ENCODE measurements at regions not wholly inside any gene's neighbourhood (a gene's known extent, or its start where the extent isn't known, plus 50 kb on each side); places are given as distances from the start of the nearest gene placed in this dataset.

GRCh38 chr18:64765908-64766307 is 617.0 kb upstream of the LINC00305 start:
- TF ChIP-seq GABPA (IDR thresholded peaks at IDR 0.05; ENCODE audit: low read depth) (no peak), CTCF (IDR thresholded peaks at IDR 0.05; ENCODE audit: insufficient read depth, low read length) (no peak), POLR2AphosphoS5 (IDR thresholded peaks at IDR 0.05; ENCODE audit: low read depth) (no peak), SPI1 (IDR thresholded peaks at IDR 0.05; ENCODE audit: borderline replicate concordance, low read depth) (no peak)
